HG03354 (cell line): ENCODE measurements at regions not wholly inside any gene's neighbourhood (a gene's known extent, or its start where the extent isn't known, plus 50 kb on each side); places are given as distances from the start of the nearest gene placed in this dataset.
"Not testable (repeated sequence)": the region's sequence is repeated elsewhere in the genome, so short reads cannot be mapped to it uniquely, and the experiment has no call there.

ENCODE experiments used
- ATAC-seq: cut with Tn5 transposase; IDR thresholded peaks from one replicate; pipeline ENCODE4 v1.9.1; 2021; ENCODE audit warnings: mild to moderate bottlenecking; ENCODE audit not compliant: unreplicated experiment, poor library complexity, severe bottlenecking

GRCh38 chr5:62954578-62954977, 376.0 kb downstream of the LRRC70 start:
- ATAC-seq = no peak

- no peak for ATAC-seq
These were observed 369.7 kb downstream of the LRRC70 start for GRCh38 chr5:62948301-62948700.

- no peak for ATAC-seq
These were observed 363.8 kb downstream of the LRRC70 start for GRCh38 chr5:62942384-62942783.

- no peak for ATAC-seq
These were observed 360.3 kb downstream of the LRRC70 start for GRCh38 chr5:62938927-62939326.

GRCh38 chr5:62937661-62938558, 359.3 kb downstream of the LRRC70 start:
- ATAC-seq = no peak

GRCh38 chr5:62935660-62936059, 357.0 kb downstream of the LRRC70 start:
- ATAC-seq = no peak

GRCh38 chr5:62934319-62934718, 355.7 kb downstream of the LRRC70 start:
- no peak for ATAC-seq

GRCh38 chr5:62933261-62933660, 354.6 kb downstream of the LRRC70 start:
- no peak for ATAC-seq

GRCh38 chr5:62931153-62931950, 352.7 kb downstream of the LRRC70 start:
- ATAC-seq = no peak

- ATAC-seq = no peak
These were observed 343.6 kb downstream of the LRRC70 start for GRCh38 chr5:62922191-62922590.

GRCh38 chr5:62920856-62921255, 342.2 kb downstream of the LRRC70 start:
- no peak for ATAC-seq

GRCh38 chr5:62909326-62909725, 330.7 kb downstream of the LRRC70 start:
- no peak for ATAC-seq

- ATAC-seq = no peak
These were observed 323.5 kb downstream of the LRRC70 start for GRCh38 chr5:62902126-62902525.

GRCh38 chr5:62900976-62901375, 322.4 kb downstream of the LRRC70 start:
- ATAC-seq = no peak

GRCh38 chr5:62896121-62896893, 317.7 kb downstream of the LRRC70 start:
- no peak for ATAC-seq

GRCh38 chr5:62886603-62887315, 308.1 kb downstream of the LRRC70 start:
- ATAC-seq = no peak

- ATAC-seq = not testable (repeated sequence)
These were observed 258.7 kb downstream of the LRRC70 start for GRCh38 chr5:62837330-62837729.

GRCh38 chr5:62829604-62829986, 251.0 kb downstream of the LRRC70 start:
- no peak for ATAC-seq

- ATAC-seq = no peak
These were observed 250.4 kb downstream of the LRRC70 start for GRCh38 chr5:62828742-62829603.
